Immature natural killer cell (primary cell): ENCODE measurements at regions not wholly inside any gene's neighbourhood (a gene's known extent, or its start where the extent isn't known, plus 50 kb on each side); places are given as distances from the start of the nearest gene placed in this dataset.

ENCODE experiments used
- DNase-seq, 3 donors: peaks; one replicate each; pipeline ENCODE4 v3.0.0; 2022; ENCODE audit warnings: mixed read lengths in 1 of 3
- H3K27ac Mint-ChIP-seq, 6 donors: one replicate each; pipeline ENCODE4 v1.8.0; 2020; ENCODE audit warnings: mixed read lengths in 6 of 6, mild to moderate bottlenecking in 5 of 6, inconsistent platforms in 4 of 6, moderate library complexity in 3 of 6
- H3K27me3 Mint-ChIP-seq, 3 donors: one replicate each; pipeline ENCODE4 v1.8.0; 2020 to 2021; ENCODE audit warnings: low read depth in 3 of 3, mild to moderate bottlenecking in 3 of 3, mixed read lengths in 3 of 3, moderate library complexity in 3 of 3, inconsistent platforms in 1 of 3
- H3K36me3 Mint-ChIP-seq, 3 donors: one replicate each; pipeline ENCODE4 v1.8.0; 2020; ENCODE audit warnings: mixed read lengths in 3 of 3, inconsistent platforms in 2 of 3, mild to moderate bottlenecking in 2 of 3
- H3K4me1 Mint-ChIP-seq, 2 donors: one replicate each; pipeline ENCODE4 v1.8.0; 2020; ENCODE audit warnings: inconsistent platforms in 2 of 2, mild to moderate bottlenecking in 2 of 2, mixed read lengths in 2 of 2, moderate library complexity in 1 of 2
- H3K4me3 Mint-ChIP-seq, 5 donors: one replicate each; pipeline ENCODE4 v1.8.0; 2020; ENCODE audit warnings: mild to moderate bottlenecking in 5 of 5, mixed read lengths in 5 of 5, inconsistent platforms in 3 of 5, moderate library complexity in 3 of 5
- H3K9me3 Mint-ChIP-seq, 6 donors: one replicate each; pipeline ENCODE4 v1.8.0; 2020; ENCODE audit warnings: mild to moderate bottlenecking in 6 of 6, mixed read lengths in 6 of 6, inconsistent platforms in 4 of 6, moderate library complexity in 3 of 6

- Mint-ChIP-seq H3K36me3 (peaks cover 0 to 4% (median 0%) of the 10 kb centered on the region in 3 donors), H3K27ac (no peak overlapping the region), H3K9me3 (peaks cover 9 to 44% (median 18%) of the 10 kb centered on the region in 6 donors), H3K4me1 (no peaks in the 10 kb centered on the region), H3K4me3 (no peak overlapping the region), H3K27me3 (peaks cover 0 to 4% (median 0%) of the 10 kb centered on the region in 3 donors)
- DNase-seq: no peak
These were observed 922.1 kb downstream of the TFAP2A start for GRCh38 chr6:9492790-9493189.

- H3K4me1 Mint-ChIP-seq: no peaks in the 10 kb centered on the region
- no peak overlapping the region for H3K27ac Mint-ChIP-seq
- H3K9me3 Mint-ChIP-seq: peaks cover 0 to 23% (median 7%) of the 10 kb centered on the region in 6 donors
- H3K36me3 Mint-ChIP-seq: no peaks in the 10 kb centered on the region
- peaks cover 0 to 4% (median 0%) of the 10 kb centered on the region in 3 donors for H3K27me3 Mint-ChIP-seq
- no peak overlapping the region for H3K4me3 Mint-ChIP-seq
- no peak for DNase-seq
These were observed 927.7 kb downstream of the TFAP2A start for GRCh38 chr6:9487128-9487527.

- Mint-ChIP-seq H3K27ac (no peak overlapping the region), H3K9me3 (peaks cover 0 to 26% (median 8%) of the 10 kb centered on the region in 6 donors), H3K4me1 (no peaks in the 10 kb centered on the region), H3K27me3 (peaks cover 0 to 3% (median 0%) of the 10 kb centered on the region in 3 donors), H3K4me3 (no peak overlapping the region), H3K36me3 (no peaks in the 10 kb centered on the region)
- DNase-seq: no peak
These were observed 928.9 kb downstream of the TFAP2A start for GRCh38 chr6:9485992-9486391.

GRCh38 chr6:9484686-9485085, 930.2 kb downstream of the TFAP2A start:
- H3K9me3 Mint-ChIP-seq: peaks cover 5 to 33% (median 9%) of the 10 kb centered on the region in 6 donors
- no peaks in the 10 kb centered on the region for H3K4me1 Mint-ChIP-seq
- H3K4me3 Mint-ChIP-seq: no peak overlapping the region
- DNase-seq: no peak
- H3K27ac Mint-ChIP-seq: no peak overlapping the region
- H3K27me3 Mint-ChIP-seq: peaks cover 0 to 3% (median 0%) of the 10 kb centered on the region in 3 donors
- no peaks in the 10 kb centered on the region for H3K36me3 Mint-ChIP-seq

GRCh38 chr6:9484091-9484490, 930.8 kb downstream of the TFAP2A start:
- Mint-ChIP-seq H3K27ac (no peak overlapping the region), H3K4me1 (no peaks in the 10 kb centered on the region)

GRCh38 chr6:9482030-9482738, 932.7 kb downstream of the TFAP2A start:
- Mint-ChIP-seq H3K36me3 (no peaks in the 10 kb centered on the region), H3K27ac (no peak overlapping the region), H3K9me3 (peaks cover 5 to 46% (median 10%) of the 10 kb centered on the region in 6 donors), H3K4me1 (no peaks in the 10 kb centered on the region), H3K4me3 (no peak overlapping the region), H3K27me3 (peaks cover 0 to 1% (median 0%) of the 10 kb centered on the region in 3 donors)
- no peak for DNase-seq

More at GRCh38 chr6:9484091-9484490, 930.8 kb downstream of the TFAP2A start:
- Mint-ChIP-seq H3K4me3 (no peak overlapping the region), H3K36me3 (no peaks in the 10 kb centered on the region), H3K27me3 (peaks cover 0 to 3% (median 0%) of the 10 kb centered on the region in 3 donors), H3K9me3 (peaks cover 8 to 35% (median 11%) of the 10 kb centered on the region in 6 donors)
- no peak for DNase-seq

- Mint-ChIP-seq H3K27ac (no peak overlapping the region), H3K9me3 (peaks cover 5 to 45% (median 10%) of the 10 kb centered on the region in 6 donors), H3K36me3 (no peaks in the 10 kb centered on the region), H3K27me3 (peaks cover 0 to 1% (median 0%) of the 10 kb centered on the region in 3 donors), H3K4me3 (no peak overlapping the region), H3K4me1 (no peaks in the 10 kb centered on the region)
- no peak for DNase-seq
These were observed 933.4 kb downstream of the TFAP2A start for GRCh38 chr6:9481292-9482029.

- H3K27me3 Mint-ChIP-seq: no peaks in the 10 kb centered on the region
- H3K4me3 Mint-ChIP-seq: no peak overlapping the region
- H3K4me1 Mint-ChIP-seq: no peaks in the 10 kb centered on the region
- H3K27ac Mint-ChIP-seq: no peak overlapping the region
- DNase-seq: no peak
- H3K36me3 Mint-ChIP-seq: no peaks in the 10 kb centered on the region
- peaks cover 4 to 36% (median 13%) of the 10 kb centered on the region in 6 donors for H3K9me3 Mint-ChIP-seq
These were observed 946.6 kb downstream of the TFAP2A start for GRCh38 chr6:9468277-9468676.

- H3K27ac Mint-ChIP-seq: no peak overlapping the region
- DNase-seq: no peak
- no peaks in the 10 kb centered on the region for H3K36me3 Mint-ChIP-seq
These were observed 947.1 kb downstream of the TFAP2A start for GRCh38 chr6:9467741-9468140.

GRCh38 chr6:9464583-9464982, 950.3 kb downstream of the TFAP2A start:
- no peak overlapping the region for H3K4me3 Mint-ChIP-seq
- H3K36me3 Mint-ChIP-seq: no peaks in the 10 kb centered on the region
- H3K27ac Mint-ChIP-seq: no peak overlapping the region
- no peaks in the 10 kb centered on the region for H3K27me3 Mint-ChIP-seq
- H3K4me1 Mint-ChIP-seq: no peaks in the 10 kb centered on the region
- H3K9me3 Mint-ChIP-seq: peaks cover 0 to 23% (median 10%) of the 10 kb centered on the region in 6 donors
- DNase-seq: no peak

More at GRCh38 chr6:9467741-9468140, 947.1 kb downstream of the TFAP2A start:
- peaks cover 4 to 36% (median 15%) of the 10 kb centered on the region in 6 donors for H3K9me3 Mint-ChIP-seq
- no peaks in the 10 kb centered on the region for H3K27me3 Mint-ChIP-seq
- no peak overlapping the region for H3K4me3 Mint-ChIP-seq
- H3K4me1 Mint-ChIP-seq: no peaks in the 10 kb centered on the region

GRCh38 chr6:9463311-9463710, 951.6 kb downstream of the TFAP2A start:
- Mint-ChIP-seq H3K4me3 (no peak overlapping the region), H3K27me3 (no peaks in the 10 kb centered on the region), H3K4me1 (no peaks in the 10 kb centered on the region), H3K27ac (no peak overlapping the region), H3K9me3 (peaks cover 0 to 25% (median 9%) of the 10 kb centered on the region in 6 donors), H3K36me3 (no peaks in the 10 kb centered on the region)
- no peak for DNase-seq

- H3K9me3 Mint-ChIP-seq: peaks cover 0 to 16% (median 9%) of the 10 kb centered on the region in 6 donors
- no peak for DNase-seq
- no peaks in the 10 kb centered on the region for H3K27me3 Mint-ChIP-seq
- H3K4me1 Mint-ChIP-seq: no peaks in the 10 kb centered on the region
- no peak overlapping the region for H3K27ac Mint-ChIP-seq
- H3K4me3 Mint-ChIP-seq: no peak overlapping the region
- no peaks in the 10 kb centered on the region for H3K36me3 Mint-ChIP-seq
These were observed 953.7 kb downstream of the TFAP2A start for GRCh38 chr6:9461188-9461587.

- no peaks in the 10 kb centered on the region for H3K27me3 Mint-ChIP-seq
- H3K4me3 Mint-ChIP-seq: no peak overlapping the region
- no peak for DNase-seq
- no peaks in the 10 kb centered on the region for H3K4me1 Mint-ChIP-seq
- no peaks in the 10 kb centered on the region for H3K36me3 Mint-ChIP-seq
- H3K27ac Mint-ChIP-seq: no peak overlapping the region
- peaks cover 0 to 16% (median 11%) of the 10 kb centered on the region in 6 donors for H3K9me3 Mint-ChIP-seq
These were observed 956.5 kb downstream of the TFAP2A start for GRCh38 chr6:9458424-9458823.
